Head of caudate nucleus (tissue), 42 donors: ENCODE measurements at regions not wholly inside any gene's neighbourhood (a gene's known extent, or its start where the extent isn't known, plus 50 kb on each side); places are given as distances from the start of the nearest gene placed in this dataset.

Source experiments
- DNase-seq, 42 donors: peaks; one replicate each; pipeline versions ENCODE4 v3.0.0 to v3.0.0-alpha.2; 2020 to 2021; ENCODE audit warnings: mixed read lengths in 7 of 42
- intact Hi-C: fragments of 100-400 bp; cut with DNase I; formaldehyde crosslinking; loops from one replicate; pipeline ENCODE4 v1.15.0; 2022

- peak in 6 of 42 donors; percentile 9 to 29 (median 14) for DNase-seq
- intact Hi-C loops = no loop called here
These were observed 59.2 kb upstream of the NKX1-1 start for GRCh38 chr4:1465173-1466033.

DNA sequence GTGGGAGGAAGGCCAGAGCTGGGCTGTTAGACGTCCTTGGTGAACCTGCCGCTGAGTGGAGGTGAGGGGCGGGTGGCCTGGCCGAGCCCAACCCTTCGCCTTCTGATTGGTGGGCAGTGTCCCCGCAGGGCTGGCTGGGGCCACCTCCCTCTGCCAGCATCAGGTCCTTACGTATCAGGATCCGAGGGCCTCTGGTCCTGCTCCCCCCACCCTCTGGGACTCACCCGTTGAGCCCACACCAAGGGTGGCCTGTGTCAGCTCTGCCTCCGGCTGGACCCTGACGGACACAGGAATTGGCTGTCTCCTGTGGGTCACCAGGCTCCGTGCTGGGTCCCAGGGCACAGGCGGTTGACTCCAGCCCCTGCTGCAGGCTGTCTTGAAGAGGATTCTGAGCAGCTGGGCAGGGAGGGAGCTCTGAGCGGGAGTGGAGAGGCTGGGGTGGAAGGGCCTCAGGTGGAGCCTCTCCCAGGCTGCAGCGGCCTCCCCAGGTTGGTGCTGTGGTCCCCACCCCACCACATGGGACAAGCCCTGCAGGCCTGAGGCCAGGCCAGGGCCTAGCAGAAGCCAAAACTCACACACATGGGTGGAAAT lies 58.4 kb upstream of the NKX1-1 start:
- DNase-seq = peak in 6 of 42 donors; percentile 10 to 37 (median 15)
- intact Hi-C loops = no loop called here

DNA sequence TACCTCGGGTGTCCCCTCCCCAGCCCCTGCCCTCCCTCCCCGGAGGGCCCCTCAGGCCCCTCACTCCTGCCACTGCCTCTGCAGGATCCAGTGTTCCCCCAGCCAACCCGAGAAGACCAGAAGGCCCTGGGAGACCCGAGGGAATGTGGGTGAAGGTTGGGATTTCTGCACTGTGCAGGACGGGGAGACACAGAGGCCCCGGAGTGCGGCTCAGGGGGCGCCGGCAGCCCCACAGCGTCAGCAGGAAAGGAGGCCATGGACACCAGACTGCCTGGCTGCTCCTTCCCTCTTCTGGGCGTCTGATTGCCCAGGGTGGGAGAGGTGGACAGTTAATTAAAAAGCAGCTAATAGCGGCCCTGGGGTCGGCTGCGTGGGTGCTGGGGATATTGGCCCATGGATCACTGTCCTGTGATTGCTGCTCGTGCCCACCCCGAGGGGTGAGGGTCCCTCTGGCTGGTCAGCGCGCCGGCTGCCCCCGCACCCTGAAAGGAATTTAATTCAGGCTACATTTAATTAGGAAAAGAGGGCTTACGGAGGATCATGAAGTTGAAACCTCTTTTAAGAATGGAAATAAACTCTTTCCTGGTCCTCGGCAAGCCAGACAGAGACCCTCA lies 57.8 kb upstream of the NKX1-1 start:
- intact Hi-C loops = no loop called here
- DNase-seq = peak in 4 of 42 donors; percentile 1 to 23 (median 12)

DNA sequence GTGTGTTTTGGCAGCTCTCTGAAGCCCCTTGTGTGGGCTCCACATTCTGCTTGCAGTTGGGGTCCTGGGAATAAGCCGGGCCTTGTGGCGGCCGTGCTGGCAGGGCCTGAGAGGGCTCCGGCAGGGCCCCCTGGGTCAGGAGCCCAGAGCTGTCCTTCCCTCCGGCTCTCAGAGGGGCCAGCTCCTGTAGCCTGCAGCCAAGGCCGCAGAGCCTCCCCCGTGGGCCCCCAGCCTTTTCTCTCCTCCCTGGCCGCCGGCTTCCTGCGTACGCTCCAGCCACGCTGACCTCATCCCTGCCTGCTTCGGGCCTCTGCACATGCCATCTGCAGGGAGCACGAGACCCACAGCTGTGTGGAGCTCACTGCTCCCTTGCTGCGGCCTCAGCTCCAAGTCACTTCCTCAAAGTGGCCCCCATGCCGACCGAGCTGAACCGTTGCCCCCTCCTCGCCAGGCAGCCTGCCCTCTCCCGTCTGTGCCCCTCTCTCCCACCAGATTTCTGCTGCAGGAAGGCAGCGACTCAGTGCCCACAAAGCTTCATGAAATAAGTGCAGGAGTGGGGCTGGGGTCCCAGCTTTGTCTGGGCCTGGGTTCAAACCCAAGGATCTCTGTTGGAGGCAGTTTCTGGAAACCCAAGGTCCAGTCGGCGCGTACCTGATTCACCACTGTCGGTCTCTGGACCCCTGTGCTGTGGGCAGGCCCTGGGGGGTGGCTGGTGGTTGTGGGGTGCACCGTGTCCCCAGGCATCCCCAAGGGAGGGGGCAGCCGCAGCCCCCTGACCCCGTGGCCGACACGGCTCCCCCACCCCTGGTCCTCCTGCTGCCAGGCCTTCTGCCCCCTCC lies 57.1 kb upstream of the NKX1-1 start:
- DNase-seq = peak in 8 of 42 donors; percentile 3 to 44 (median 22)
- intact Hi-C loops = no loop called here

GRCh38 chr4:1462768-1463075 lies 56.5 kb upstream of the NKX1-1 start:
- peak in 3 of 42 donors; percentile 4 to 29 (median 9) for DNase-seq
- intact Hi-C loops = no loop called here

- intact Hi-C loops = no loop called here
- DNase-seq = peak in 6 of 42 donors; percentile 3 to 33 (median 18)
These were observed 55.9 kb upstream of the NKX1-1 start for GRCh38 chr4:1462009-1462767.

DNA sequence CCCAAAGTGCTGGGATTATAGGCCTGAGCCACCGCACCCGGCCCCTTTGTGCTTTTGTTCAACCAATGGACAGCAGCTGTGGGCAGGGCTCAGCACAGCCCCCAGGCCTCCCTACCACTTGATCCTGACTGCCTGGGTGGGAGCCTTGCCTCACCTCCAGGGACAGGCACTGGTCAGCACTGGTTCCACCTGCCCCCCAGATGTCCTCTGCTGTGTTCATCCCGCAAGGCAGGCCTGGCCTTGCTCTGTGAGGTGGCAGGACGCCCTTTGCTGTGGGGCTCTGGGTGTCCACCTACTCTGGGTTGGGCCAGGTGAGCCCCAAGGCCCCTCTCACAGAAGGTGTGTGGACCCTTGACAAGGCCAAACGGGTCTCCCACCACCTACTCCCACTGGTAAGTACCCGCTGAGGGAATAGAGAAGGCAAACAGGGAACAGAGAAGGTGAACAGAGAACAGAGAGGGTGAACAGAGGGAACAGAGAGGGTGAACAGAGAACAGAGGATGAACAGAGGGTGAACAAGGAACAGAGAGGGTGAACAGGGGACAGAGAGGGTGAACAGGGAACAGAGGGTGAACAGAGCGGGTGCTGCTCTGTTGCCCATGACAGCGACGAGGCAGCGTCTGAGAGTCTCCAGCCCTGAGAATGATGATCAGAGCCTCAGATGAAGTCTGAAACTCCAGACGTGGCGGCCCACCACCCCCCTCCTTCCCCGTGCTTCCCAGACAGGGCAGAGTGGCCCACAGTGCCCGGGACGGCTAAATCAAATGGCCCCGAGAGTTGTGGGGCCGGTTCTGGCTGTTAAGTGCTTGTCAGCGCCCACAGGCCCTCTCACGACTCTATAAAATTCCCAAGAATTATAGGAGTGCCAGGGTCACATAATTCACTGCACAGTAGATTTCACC lies 55.0 kb upstream of the NKX1-1 start:
- peak in 7 of 42 donors; percentile 3 to 23 (median 11) for DNase-seq
- intact Hi-C loops = no loop called here

- DNase-seq = peak in 8 of 42 donors; percentile 3 to 38 (median 12)
- intact Hi-C loops = no loop called here
These were observed 53.7 kb upstream of the NKX1-1 start for GRCh38 chr4:1459722-1460511.

- peak in 7 of 42 donors; percentile 1 to 25 (median 8) for DNase-seq
These were observed 53.0 kb upstream of the NKX1-1 start for GRCh38 chr4:1459081-1459721.

DNA sequence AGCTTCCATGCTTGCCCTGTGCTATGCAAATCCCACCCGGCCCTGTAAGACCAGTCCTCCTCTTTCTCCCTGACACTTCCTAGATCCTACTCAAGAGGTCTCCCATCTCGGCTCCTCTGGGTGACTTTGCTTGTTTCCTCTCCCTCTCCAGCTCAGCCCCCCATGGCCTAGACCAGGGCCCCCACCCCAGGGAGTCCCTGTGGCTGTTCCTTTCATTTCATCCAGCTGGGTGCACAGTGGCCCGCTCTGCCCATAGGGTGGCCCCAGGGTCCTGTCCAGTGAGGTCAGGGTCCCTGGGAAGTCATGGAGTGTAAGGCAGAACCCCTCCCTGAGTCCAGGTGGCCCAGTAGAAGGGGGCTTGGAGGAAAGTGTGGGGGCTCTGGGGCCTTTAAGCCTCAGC lies 52.3 kb upstream of the NKX1-1 start:
- DNase-seq = peak in 7 of 42 donors; percentile 2 to 30 (median 9)
- intact Hi-C loops = no loop called here

More at GRCh38 chr4:1459081-1459721, 53.0 kb upstream of the NKX1-1 start:
- intact Hi-C loops = no loop called here
